Calu3 (cell line): ENCODE measurements at regions not wholly inside any gene's neighbourhood (a gene's known extent, or its start where the extent isn't known, plus 50 kb on each side); places are given as distances from the start of the nearest gene placed in this dataset.

Experiments
- BruUV-seq: library from RNA; stranded (reverse); fragments of 400-500 nt; replicated peaks from 2 replicates; lab custom pipeline; 2021; lab: Mats Ljungman, UMichigan
- CTCF ChIA-PET: fragments of 300-600 bp; sonication (Branson Sonifier 250); formaldehyde crosslinking; loops from one replicate; lab custom pipeline; 2022; ENCODE audit warnings: antibody characterized with exemption; lab: Charles Lee
- DNase-seq: peaks from one replicate; pipeline ENCODE4 v3.0.0; 2022
- H3K27ac Mint-ChIP-seq: one replicate; pipeline ENCODE4 v1.8.0; 2022; ENCODE audit warnings: mixed read lengths; ENCODE audit not compliant: unreplicated experiment
- H3K27me3 Mint-ChIP-seq: one replicate; pipeline ENCODE4 v1.8.0; 2022; ENCODE audit warnings: mixed read lengths; ENCODE audit not compliant: unreplicated experiment
- H3K36me3 Mint-ChIP-seq: one replicate; pipeline ENCODE4 v1.8.0; 2022; ENCODE audit warnings: mild to moderate bottlenecking, moderate library complexity, mixed read lengths; ENCODE audit not compliant: insufficient read depth, unreplicated experiment
- H3K4me1 Mint-ChIP-seq: one replicate; pipeline ENCODE4 v1.8.0; 2022; ENCODE audit warnings: mild to moderate bottlenecking, low read depth, mixed read lengths; ENCODE audit not compliant: unreplicated experiment
- H3K4me3 Mint-ChIP-seq: one replicate; pipeline ENCODE4 v1.8.0; 2022; ENCODE audit warnings: mild to moderate bottlenecking, low read depth, moderate library complexity, mixed read lengths; ENCODE audit not compliant: unreplicated experiment
- H3K9me3 Mint-ChIP-seq: one replicate; pipeline ENCODE4 v1.8.0; 2022; ENCODE audit warnings: low read depth, mixed read lengths; ENCODE audit not compliant: unreplicated experiment
- CTCF ChIP-seq: fragments of 200-600 bp; IDR thresholded peaks from one replicate; pipeline ENCODE4 v1.8.0; 2022; ENCODE audit warnings: antibody characterized with exemption; ENCODE audit not compliant: unreplicated experiment
- intact Hi-C: fragments of 100-400 bp; cut with micrococcal nuclease; formaldehyde crosslinking; loops from one replicate; pipeline ENCODE4 v1.10.0; 2022; ENCODE audit not compliant: unreplicated experiment

GRCh38 chr3:154971771-154972326 lies 108.3 kb upstream of the MME start:
- BruUV-seq, result no TSS peak
- no peaks in the 10 kb centered on the region for H3K27me3 Mint-ChIP-seq
- CTCF ChIA-PET, result interaction anchor here (0.6 to 1.2 kb wide), 3 partner anchors 15 to 469 kb away, joined by 3 to 7 read pairs (median 3); no protein-coding TSS in a partner anchor
- TF ChIP-seq CTCF, result no peak
- peaks cover 12% of the 10 kb centered on the region for H3K4me1 Mint-ChIP-seq
- H3K27ac Mint-ChIP-seq, result no peak overlapping the region
- no peak overlapping the region for H3K4me3 Mint-ChIP-seq
- no peaks in the 10 kb centered on the region for H3K9me3 Mint-ChIP-seq
- DNase-seq, result no peak
- intact Hi-C loops, result loop anchor here (5.0 kb wide), 1 partner anchor 295 kb away; no protein-coding TSS in a partner anchor
- H3K36me3 Mint-ChIP-seq, result no peaks in the 10 kb centered on the region

GRCh38 chr3:154971341-154971740 lies 108.8 kb upstream of the MME start:
- BruUV-seq, result no TSS peak
- TF ChIP-seq CTCF, result no peak
- CTCF ChIA-PET, result interaction anchor here (1.2 kb wide), 2 partner anchors 14 to 39 kb away, joined by 3 read pairs; no protein-coding TSS in a partner anchor
- no peak for DNase-seq
- intact Hi-C loops, result loop anchor here (5.0 kb wide), 1 partner anchor 296 kb away; no protein-coding TSS in a partner anchor
- H3K4me3 Mint-ChIP-seq, result no peak overlapping the region
- peaks cover 12% of the 10 kb centered on the region for H3K4me1 Mint-ChIP-seq
- no peaks in the 10 kb centered on the region for H3K36me3 Mint-ChIP-seq
- no peaks in the 10 kb centered on the region for H3K27me3 Mint-ChIP-seq
- no peak overlapping the region for H3K27ac Mint-ChIP-seq
- no peaks in the 10 kb centered on the region for H3K9me3 Mint-ChIP-seq

- CTCF ChIA-PET, result interaction anchor here (1.2 kb wide), 1 partner anchor 14 kb away, joined by 3 read pairs; no protein-coding TSS in a partner anchor
- Mint-ChIP-seq H3K9me3 (no peaks in the 10 kb centered on the region), H3K4me1 (peaks cover 12% of the 10 kb centered on the region), H3K27ac (no peak overlapping the region), H3K36me3 (no peaks in the 10 kb centered on the region), H3K4me3 (no peak overlapping the region), H3K27me3 (no peaks in the 10 kb centered on the region)
- DNase-seq, result no peak
- BruUV-seq, result no TSS peak
- TF ChIP-seq CTCF, result no peak
- intact Hi-C loops, result loop anchor here (5.0 kb wide), 1 partner anchor 297 kb away; no protein-coding TSS in a partner anchor
Measured at GRCh38 chr3:154970797-154971196, 109.3 kb upstream of the MME start.

- intact Hi-C loops, result no loop called here
- Mint-ChIP-seq H3K27ac (no peak overlapping the region), H3K36me3 (no peaks in the 10 kb centered on the region), H3K9me3 (no peaks in the 10 kb centered on the region), H3K4me3 (no peak overlapping the region), H3K27me3 (no peaks in the 10 kb centered on the region), H3K4me1 (peaks cover 12% of the 10 kb centered on the region)
- no peak for DNase-seq
- BruUV-seq, result no TSS peak
- no peak for TF ChIP-seq CTCF
- CTCF ChIA-PET, result no interaction called here
Measured at GRCh38 chr3:154969366-154969765, 110.8 kb upstream of the MME start.
